SK-N-SH treated with all-trans-retinoic acid at 6 μM for 48 hours (cell line): ENCODE measurements at regions not wholly inside any gene's neighbourhood (a gene's known extent, or its start where the extent isn't known, plus 50 kb on each side); places are given as distances from the start of the nearest gene placed in this dataset.

Experiments used
- BACH2 ChIP-seq: fragments of 250-450 bp; sonication (Bioruptor Pico); IDR thresholded peaks from 2 replicates; pipeline ENCODE4 v1.9.0; 2021; ENCODE audit warnings: mild to moderate bottlenecking, borderline replicate concordance
- ESRRG ChIP-seq: fragments of 250-450 bp; sonication (Bioruptor Pico); IDR thresholded peaks from 2 replicates; pipeline ENCODE4 v1.6.1; 2021; ENCODE audit warnings: mild to moderate bottlenecking
- RARB ChIP-seq: fragments of 250-450 bp; sonication (Bioruptor Pico); IDR thresholded peaks from 2 replicates; pipeline ENCODE4 v1.8.0; 2021; ENCODE audit warnings: mild to moderate bottlenecking, moderate library complexity
- TF ChIP-seq, protein P1 (sequence below): fragments of 250-450 bp; sonication (Bioruptor Pico); IDR thresholded peaks from 2 replicates; pipeline ENCODE4 v1.5.0; 2020; ENCODE audit warnings: mild to moderate bottlenecking, moderate library complexity

DNA sequence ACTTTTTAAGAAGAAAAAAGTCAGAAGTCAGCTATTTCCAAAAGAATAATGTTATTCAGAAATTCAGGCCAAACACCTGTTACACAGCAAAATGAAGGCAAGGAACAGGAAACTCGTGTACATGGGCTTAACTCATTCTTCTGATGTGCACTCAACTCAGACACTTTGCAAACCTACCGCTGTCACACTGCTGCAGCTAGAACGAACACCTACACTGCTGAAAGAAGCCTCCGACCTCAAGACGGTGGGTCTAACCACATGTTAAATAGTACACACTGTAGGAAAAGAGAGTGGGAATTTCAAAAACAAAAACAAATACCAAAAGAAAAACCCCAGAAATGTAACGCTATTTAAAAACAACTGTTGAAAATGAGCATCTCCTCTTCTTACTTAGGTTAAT lies 384.5 kb downstream of the IRX1 start:
- no peak for TF ChIP-seq BACH2
- TF ChIP-seq ESRRG (CRISPR knock-in tag), result no peak
- TF ChIP-seq, protein P1, sequence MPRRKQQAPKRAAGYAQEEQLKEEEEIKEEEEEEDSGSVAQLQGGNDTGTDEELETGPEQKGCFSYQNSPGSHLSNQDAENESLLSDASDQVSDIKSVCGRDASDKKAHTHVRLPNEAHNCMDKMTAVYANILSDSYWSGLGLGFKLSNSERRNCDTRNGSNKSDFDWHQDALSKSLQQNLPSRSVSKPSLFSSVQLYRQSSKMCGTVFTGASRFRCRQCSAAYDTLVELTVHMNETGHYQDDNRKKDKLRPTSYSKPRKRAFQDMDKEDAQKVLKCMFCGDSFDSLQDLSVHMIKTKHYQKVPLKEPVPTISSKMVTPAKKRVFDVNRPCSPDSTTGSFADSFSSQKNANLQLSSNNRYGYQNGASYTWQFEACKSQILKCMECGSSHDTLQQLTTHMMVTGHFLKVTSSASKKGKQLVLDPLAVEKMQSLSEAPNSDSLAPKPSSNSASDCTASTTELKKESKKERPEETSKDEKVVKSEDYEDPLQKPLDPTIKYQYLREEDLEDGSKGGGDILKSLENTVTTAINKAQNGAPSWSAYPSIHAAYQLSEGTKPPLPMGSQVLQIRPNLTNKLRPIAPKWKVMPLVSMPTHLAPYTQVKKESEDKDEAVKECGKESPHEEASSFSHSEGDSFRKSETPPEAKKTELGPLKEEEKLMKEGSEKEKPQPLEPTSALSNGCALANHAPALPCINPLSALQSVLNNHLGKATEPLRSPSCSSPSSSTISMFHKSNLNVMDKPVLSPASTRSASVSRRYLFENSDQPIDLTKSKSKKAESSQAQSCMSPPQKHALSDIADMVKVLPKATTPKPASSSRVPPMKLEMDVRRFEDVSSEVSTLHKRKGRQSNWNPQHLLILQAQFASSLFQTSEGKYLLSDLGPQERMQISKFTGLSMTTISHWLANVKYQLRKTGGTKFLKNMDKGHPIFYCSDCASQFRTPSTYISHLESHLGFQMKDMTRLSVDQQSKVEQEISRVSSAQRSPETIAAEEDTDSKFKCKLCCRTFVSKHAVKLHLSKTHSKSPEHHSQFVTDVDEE (CRISPR knock-in tag), result no peak
- TF ChIP-seq RARB, result no peak
